Esophagus (tissue), 2 donors: ENCODE measurements at regions not wholly inside any gene's neighbourhood (a gene's known extent, or its start where the extent isn't known, plus 50 kb on each side); places are given as distances from the start of the nearest gene placed in this dataset.
"Not testable (repeated sequence)": the region's sequence is repeated elsewhere in the genome, so short reads cannot be mapped to it uniquely, and the experiment has no call there.

Experiments
- H3K27ac ChIP-seq, 2 donors: one replicate each; pipeline ENCODE4 v1.5.1; 2013; ENCODE audit warnings: low read depth in 2 of 2, mild to moderate bottlenecking in 2 of 2, inconsistent platforms in 1 of 2, low read length in 1 of 2, moderate library complexity in 1 of 2
- H3K27me3 ChIP-seq, 2 donors: one replicate each; pipeline ENCODE4 v1.6.1; 2013; ENCODE audit warnings: low read length in 2 of 2, control low read depth in 1 of 2, mild to moderate bottlenecking in 1 of 2; ENCODE audit not compliant: insufficient read depth in 2 of 2, control insufficient read depth in 1 of 2
- H3K36me3 ChIP-seq, 2 donors: one replicate each; pipeline ENCODE4 v1.6.1; 2013; ENCODE audit warnings: low read length in 1 of 2; ENCODE audit not compliant: control insufficient read depth in 2 of 2, insufficient read depth in 2 of 2
- H3K4me1 ChIP-seq, 2 donors: one replicate each; pipeline ENCODE4 v1.6.1; 2013; ENCODE audit warnings: low read length in 1 of 2; ENCODE audit not compliant: control insufficient read depth in 2 of 2, insufficient read depth in 2 of 2
- H3K4me3 ChIP-seq, 2 donors: one replicate each; pipeline ENCODE4 v1.5.1; 2013; ENCODE audit warnings: low read length in 2 of 2, mild to moderate bottlenecking in 2 of 2, low read depth in 1 of 2, moderate library complexity in 1 of 2
- H3K9me3 ChIP-seq, 2 donors: one replicate each; pipeline ENCODE4 v1.6.1; 2013; ENCODE audit warnings: mild to moderate bottlenecking in 2 of 2, low read depth in 1 of 2, low read length in 1 of 2, moderate library complexity in 1 of 2; ENCODE audit not compliant: control insufficient read depth in 2 of 2, insufficient read depth in 1 of 2
- WGBS, 2 donors: extraction: QIAGEN DNeasy Blood & Tissue Kit; methylation state at CpG; one replicate each; pipeline ENCODE4 v1.1.7; 2013; 5-methylcytosine and 5-hydroxymethylcytosine counted together
- donor health status: healthy with polysubstance abuse.
- donor health status: Bipolar disorder and iron deficiency.

- Histone ChIP-seq H3K36me3 (no peaks in the 10 kb centered on the region), H3K4me3 (no peak overlapping the region), H3K4me1 (no peaks in the 10 kb centered on the region), H3K27me3 (no peaks in the 10 kb centered on the region), H3K9me3 (no peaks in the 10 kb centered on the region), H3K27ac (no peak overlapping the region)
- WGBS, 2 donors: 79 to 95% methylated on average over 3 of the region's 3 CpGs
Measured at GRCh38 chr7:114294036-114294435, 120.6 kb upstream of the FOXP2 start.

GRCh38 chr7:114293289-114294012 is 121.2 kb upstream of the FOXP2 start:
- no peaks in the 10 kb centered on the region for H3K4me1 ChIP-seq
- no peak overlapping the region for H3K27ac ChIP-seq
- 75 to 80% methylated on average over 1 of the region's 1 CpG for WGBS, 2 donors
- no peaks in the 10 kb centered on the region for H3K27me3 ChIP-seq
- H3K4me3 ChIP-seq: no peak overlapping the region
- H3K36me3 ChIP-seq: no peaks in the 10 kb centered on the region
- no peaks in the 10 kb centered on the region for H3K9me3 ChIP-seq

- Histone ChIP-seq H3K27ac (no peak overlapping the region), H3K4me1 (no peaks in the 10 kb centered on the region), H3K36me3 (no peaks in the 10 kb centered on the region), H3K4me3 (no peak overlapping the region), H3K27me3 (no peaks in the 10 kb centered on the region), H3K9me3 (no peaks in the 10 kb centered on the region)
- WGBS, 2 donors: 89 to 93% methylated on average over 1 of the region's 1 CpG
Measured at GRCh38 chr7:114279901-114280300, 134.7 kb upstream of the FOXP2 start.

- Histone ChIP-seq H3K27ac (no peak overlapping the region), H3K4me3 (no peak overlapping the region), H3K4me1 (no peaks in the 10 kb centered on the region), H3K27me3 (no peaks in the 10 kb centered on the region), H3K9me3 (no peaks in the 10 kb centered on the region), H3K36me3 (no peaks in the 10 kb centered on the region)
- WGBS, 2 donors: 80 to 83% methylated on average over 1 of the region's 1 CpG
Measured at GRCh38 chr7:114273218-114273617, 141.4 kb upstream of the FOXP2 start.

GRCh38 chr7:114269714-114270113 is 144.9 kb upstream of the FOXP2 start:
- Histone ChIP-seq H3K27ac (no peak overlapping the region), H3K4me3 (no peak overlapping the region), H3K4me1 (no peaks in the 10 kb centered on the region), H3K9me3 (no peaks in the 10 kb centered on the region), H3K36me3 (no peaks in the 10 kb centered on the region), H3K27me3 (no peaks in the 10 kb centered on the region)
- WGBS, 2 donors: 24 to 27% methylated on average over 1 of the region's 1 CpG

- not testable (repeated sequence) for H3K9me3 ChIP-seq, H3K4me3 ChIP-seq, H3K4me1 ChIP-seq, H3K27me3 ChIP-seq, H3K27ac ChIP-seq, H3K36me3 ChIP-seq
- WGBS, 2 donors: 91% methylated on average over 3 of the region's 3 CpGs
Measured at GRCh38 chr7:114267550-114267949, 147.1 kb upstream of the FOXP2 start.

GRCh38 chr7:114264023-114264422 is 150.6 kb upstream of the FOXP2 start:
- Histone ChIP-seq H3K36me3 (no peaks in the 10 kb centered on the region), H3K27me3 (no peaks in the 10 kb centered on the region), H3K4me1 (no peaks in the 10 kb centered on the region), H3K9me3 (no peaks in the 10 kb centered on the region), H3K27ac (no peak overlapping the region), H3K4me3 (no peak overlapping the region)
- WGBS, 2 donors: 97 to 100% methylated on average over 2 of the region's 2 CpGs

GRCh38 chr7:114263219-114263618 is 151.4 kb upstream of the FOXP2 start:
- Histone ChIP-seq H3K4me3 (no peak overlapping the region), H3K4me1 (no peaks in the 10 kb centered on the region), H3K9me3 (no peaks in the 10 kb centered on the region), H3K27ac (no peak overlapping the region), H3K27me3 (no peaks in the 10 kb centered on the region), H3K36me3 (no peaks in the 10 kb centered on the region)
- WGBS, 2 donors: 63 to 77% methylated on average over 3 of the region's 3 CpGs

- H3K9me3 ChIP-seq: no peaks in the 10 kb centered on the region
- H3K4me3 ChIP-seq: no peak overlapping the region
- no peaks in the 10 kb centered on the region for H3K4me1 ChIP-seq
- no peak overlapping the region for H3K27ac ChIP-seq
- 84 to 90% methylated on average over 14 of the region's 14 CpGs for WGBS, 2 donors
- H3K27me3 ChIP-seq: no peaks in the 10 kb centered on the region
- H3K36me3 ChIP-seq: no peaks in the 10 kb centered on the region
Measured at GRCh38 chr7:114255404-114255841, 159.2 kb upstream of the FOXP2 start.

GRCh38 chr7:114243646-114244045 is 171.0 kb upstream of the FOXP2 start:
- H3K27me3 ChIP-seq: no peaks in the 10 kb centered on the region
- no peak overlapping the region for H3K27ac ChIP-seq
- H3K4me1 ChIP-seq: no peaks in the 10 kb centered on the region
- no peak overlapping the region for H3K4me3 ChIP-seq
- no peaks in the 10 kb centered on the region for H3K36me3 ChIP-seq
- H3K9me3 ChIP-seq: no peaks in the 10 kb centered on the region
- WGBS, 2 donors: 79 to 84% methylated on average over 3 of the region's 3 CpGs
